Adrenal gland (tissue), 9 donors: ENCODE measurements at regions not wholly inside any gene's neighbourhood (a gene's known extent, or its start where the extent isn't known, plus 50 kb on each side); places are given as distances from the start of the nearest gene placed in this dataset.
"Not testable (repeated sequence)": the region's sequence is repeated elsewhere in the genome, so short reads cannot be mapped to it uniquely, and the experiment has no call there.

Experiments
- DNase-seq, 7 donors: peaks; one replicate each; pipeline ENCODE4 v3.0.0-alpha.2; 2019 to 2020
- H3K27ac ChIP-seq, 5 donors: fragments of 200-600 bp; sonication (generic) in 4 of 5; 1 replicate in 3 of 5; 2 replicates in 2 of 5; pipeline versions ENCODE4 v1.5.1 to v1.8.0; 2016 to 2020; ENCODE audit warnings: mild to moderate bottlenecking in 1 of 5
- H3K27me3 ChIP-seq: fragments of 200-600 bp; 2 replicates; pipeline ENCODE4 v1.8.0; 2021
- H3K36me3 ChIP-seq, 2 donors: fragments of 200-600 bp; replicated peaks in 1 of 2; 1 replicate in 1 of 2; 2 replicates in 1 of 2; pipeline versions ENCODE4 v1.5.1 to v1.8.0; 2018 to 2022
- H3K4me1 ChIP-seq, 2 donors: fragments of 200-600 bp; replicated peaks in 1 of 2; 1 replicate in 1 of 2; 2 replicates in 1 of 2; pipeline versions ENCODE4 v1.5.1 to v1.8.0; 2018 to 2021
- H3K4me3 ChIP-seq, 4 donors: fragments of 200-600 bp; sonication (generic) in 3 of 4; one replicate each; pipeline ENCODE4 v1.5.1; 2016 to 2018
- H3K9me3 ChIP-seq, 3 donors: fragments of 200-600 bp; sonication (generic) in 1 of 3; replicated peaks in 1 of 3; 1 replicate in 2 of 3; 2 replicates in 1 of 3; pipeline versions ENCODE4 v1.5.1 to v1.8.0; 2016 to 2021
- CTCF ChIP-seq, 6 experiments: fragments of 450-650 bp in 4 of 6; fragments of 200-600 bp in 2 of 6; sonication (generic) in 1 of 6; IDR thresholded peaks; 1 replicate in 5 of 6; 2 replicates in 1 of 6; pipeline versions ENCODE4 v1.5.1 to v1.8.0; 2016 to 2021; ENCODE audit warnings: antibody characterized with exemption in 6 of 6, mild to moderate bottlenecking in 2 of 6, moderate library complexity in 1 of 6
- POLR2A ChIP-seq, 2 donors: fragments of 450-650 bp; IDR thresholded peaks; one replicate each; pipeline ENCODE4 v1.6.1; 2017; ENCODE audit warnings: antibody characterized with exemption in 2 of 2, mild to moderate bottlenecking in 2 of 2, moderate library complexity in 1 of 2
- WGBS, 4 donors: extraction: QIAGEN DNeasy Blood & Tissue Kit in 2 of 4; methylation state at CpG; one replicate each; pipeline versions ENCODE4 v1.1.5 to v1.1.7; 2013 to 2017; 5-methylcytosine and 5-hydroxymethylcytosine counted together
- intact Hi-C, 2 donors: fragments of 100-400 bp; cut with DNase I; formaldehyde crosslinking; loops; one replicate each; pipeline versions ENCODE4 v1.14.1 to v1.15.0; 2022 to 2023
- donor health status: healthy with polysubstance abuse.
- donor health status: Bipolar disorder and iron deficiency.
- donor health status: DM: yes; HTN: yes; CAD: no.
- donor health status: DM: no; HTN: no; CAD: no.
- donor health status: DM: no; HTN: no; CAD: no.

GRCh38 chr1:204791453-204792353 is 79.0 kb upstream of the NFASC start:
- Histone ChIP-seq H3K4me3 (no peak overlapping the region), H3K36me3 (no peaks in the 10 kb centered on the region), H3K27ac (no peak overlapping the region), H3K9me3 (no peaks in the 10 kb centered on the region), H3K4me1 (no peaks in the 10 kb centered on the region), H3K27me3 (no peaks in the 10 kb centered on the region)
- intact Hi-C loops, result no loop called here
- WGBS, 4 donors, result 27 to 30% (median 28%) methylated on average over 15 of the region's 15 CpGs
- TF ChIP-seq CTCF (IDR thresholded peaks at IDR 0.05) (peak; percentile 47 to 83 (median 63)), POLR2A (IDR thresholded peaks at IDR 0.05) (no peak)
- peak; percentile 59 to 90 (median 78) for DNase-seq

GRCh38 chr1:204792354-204792692 is 78.3 kb upstream of the NFASC start:
- 54 to 65% (median 58%) methylated on average over 6 of the region's 6 CpGs for WGBS, 4 donors
- Histone ChIP-seq H3K4me1 (no peaks in the 10 kb centered on the region), H3K4me3 (no peak overlapping the region), H3K9me3 (no peaks in the 10 kb centered on the region), H3K27ac (no peak overlapping the region), H3K27me3 (no peaks in the 10 kb centered on the region), H3K36me3 (no peaks in the 10 kb centered on the region)
- no peak for DNase-seq
- intact Hi-C loops, result no loop called here
- TF ChIP-seq POLR2A (IDR thresholded peaks at IDR 0.05), result no peak
- TF ChIP-seq CTCF (IDR thresholded peaks at IDR 0.05), result no peak

GRCh38 chr1:204793259-204793914 is 77.3 kb upstream of the NFASC start:
- Histone ChIP-seq H3K27me3 (no peaks in the 10 kb centered on the region), H3K36me3 (no peaks in the 10 kb centered on the region), H3K9me3 (no peaks in the 10 kb centered on the region), H3K4me1 (no peaks in the 10 kb centered on the region), H3K4me3 (no peak overlapping the region), H3K27ac (no peak overlapping the region)
- intact Hi-C loops, result no loop called here
- TF ChIP-seq CTCF (IDR thresholded peaks at IDR 0.05), result no peak
- TF ChIP-seq POLR2A (IDR thresholded peaks at IDR 0.05), result no peak
- no peak for DNase-seq
- WGBS, 4 donors, result 79 to 87% (median 83%) methylated on average over 7 of the region's 7 CpGs

GRCh38 chr1:204796886-204797285 is 73.8 kb upstream of the NFASC start:
- 92 to 98% (median 93%) methylated on average over 2 of the region's 2 CpGs for WGBS, 4 donors
- DNase-seq, H3K4me3 ChIP-seq, H3K27me3 ChIP-seq, H3K27ac ChIP-seq, H3K9me3 ChIP-seq, H3K4me1 ChIP-seq, H3K36me3 ChIP-seq, intact Hi-C loops: not testable (repeated sequence)
